Mesenchymal stem cell (in vitro differentiated cells and primary cell): ENCODE measurements at regions not wholly inside any gene's neighbourhood (a gene's known extent, or its start where the extent isn't known, plus 50 kb on each side); places are given as distances from the start of the nearest gene placed in this dataset.

ENCODE experiments used
- DNase-seq: peaks from one replicate; pipeline ENCODE4 v3.0.0-alpha.2; 2013
- H2AFZ ChIP-seq: one replicate; pipeline ENCODE4 v1.6.1; 2013; ENCODE audit warnings: low read depth, mild to moderate bottlenecking, control low read depth, inconsistent platforms, low read length, moderate library complexity
- H2AK5ac ChIP-seq: 2 replicates; pipeline ENCODE4 v1.6.1; 2013; ENCODE audit warnings: low read length, moderate library complexity, mild to moderate bottlenecking, inconsistent platforms; ENCODE audit not compliant: severe bottlenecking
- H2BK120ac ChIP-seq: one replicate; pipeline ENCODE4 v1.6.1; 2013; ENCODE audit warnings: low read depth, mild to moderate bottlenecking, inconsistent platforms, low read length, moderate library complexity
- H2BK12ac ChIP-seq, 2 experiments: one replicate each; pipeline ENCODE4 v1.6.1; 2013; ENCODE audit warnings: inconsistent platforms in 2 of 2, low read length in 2 of 2, mild to moderate bottlenecking in 2 of 2, moderate library complexity in 2 of 2, control low read depth in 1 of 2
- H2BK15ac ChIP-seq: one replicate; pipeline ENCODE4 v1.6.1; 2013; ENCODE audit warnings: mild to moderate bottlenecking, low read depth, inconsistent platforms; ENCODE audit not compliant: poor library complexity, severe bottlenecking
- H2BK5ac ChIP-seq: 2 replicates; pipeline ENCODE4 v1.6.1; 2013; ENCODE audit warnings: low read depth, mild to moderate bottlenecking, low read length, control low read depth, inconsistent platforms; ENCODE audit not compliant: poor library complexity, severe bottlenecking
- H3K14ac ChIP-seq, 2 experiments: one replicate each; pipeline ENCODE4 v1.6.1; 2013; ENCODE audit warnings: inconsistent platforms in 2 of 2, low read length in 2 of 2, control low read depth in 1 of 2, mild to moderate bottlenecking in 1 of 2, moderate library complexity in 1 of 2
- H3K18ac ChIP-seq, 2 experiments: one replicate each; pipeline ENCODE4 v1.6.1; 2013; ENCODE audit warnings: inconsistent platforms in 2 of 2, low read length in 2 of 2, control low read depth in 1 of 2, low read depth in 1 of 2, mild to moderate bottlenecking in 1 of 2
- H3K23ac ChIP-seq, 2 experiments: one replicate each; pipeline ENCODE4 v1.6.1; 2013; ENCODE audit warnings: inconsistent platforms in 2 of 2, low read length in 2 of 2, mild to moderate bottlenecking in 2 of 2, moderate library complexity in 2 of 2, control low read depth in 1 of 2
- H3K27ac ChIP-seq: 2 replicates; pipeline ENCODE4 v1.5.1; 2013; ENCODE audit warnings: mild to moderate bottlenecking, moderate library complexity, low read length, control low read depth, inconsistent platforms; ENCODE audit not compliant: poor library complexity, severe bottlenecking
- H3K27me3 ChIP-seq, 2 experiments: 2 replicates each; pipeline versions ENCODE4 v1.6.1 to v1.7.0; 2013; ENCODE audit warnings: low read length in 2 of 2, mild to moderate bottlenecking in 2 of 2, moderate library complexity in 2 of 2, control low read depth in 1 of 2, inconsistent platforms in 1 of 2; ENCODE audit not compliant: control insufficient read depth in 1 of 2, insufficient read depth in 1 of 2
- H3K36me3 ChIP-seq, 2 experiments: 2 replicates each; pipeline versions ENCODE4 v1.6.1 to v1.7.0; 2013; ENCODE audit warnings: low read length in 2 of 2, control low read depth in 1 of 2, inconsistent platforms in 1 of 2, low read depth in 1 of 2, mild to moderate bottlenecking in 1 of 2; ENCODE audit not compliant: insufficient read depth in 2 of 2, control insufficient read depth in 1 of 2
- H3K4ac ChIP-seq, 2 experiments: one replicate each; pipeline ENCODE4 v1.6.1; 2013; ENCODE audit warnings: inconsistent platforms in 2 of 2, low read length in 2 of 2, mild to moderate bottlenecking in 2 of 2, moderate library complexity in 2 of 2, control low read depth in 1 of 2, low read depth in 1 of 2
- H3K4me1 ChIP-seq: 2 replicates; pipeline ENCODE4 v1.6.1; 2013; ENCODE audit warnings: low read depth, low read length, control low read depth; ENCODE audit not compliant: control insufficient read depth, insufficient read depth
- H3K4me2 ChIP-seq: 2 replicates; pipeline ENCODE4 v1.6.1; 2013; ENCODE audit warnings: low read length, mild to moderate bottlenecking, inconsistent platforms; ENCODE audit not compliant: poor library complexity, severe bottlenecking
- H3K4me3 ChIP-seq, 2 experiments: 2 replicates each; pipeline versions ENCODE4 v1.5.1 to v1.7.0; 2013; ENCODE audit warnings: low read length in 2 of 2, mild to moderate bottlenecking in 2 of 2, control low read depth in 1 of 2, low read depth in 1 of 2; ENCODE audit not compliant: insufficient read depth in 1 of 2
- H3K79me1 ChIP-seq: replicated peaks from 2 replicates; pipeline ENCODE4 v1.6.1; 2013; ENCODE audit warnings: mild to moderate bottlenecking, control low read depth, low read length, inconsistent platforms; ENCODE audit not compliant: poor library complexity, severe bottlenecking
- H3K9ac ChIP-seq: 2 replicates; pipeline ENCODE4 v1.7.0; 2013; ENCODE audit warnings: mild to moderate bottlenecking, low read length, moderate library complexity
- H3K9me3 ChIP-seq: 2 replicates; pipeline ENCODE4 v1.7.0; 2013; ENCODE audit warnings: mild to moderate bottlenecking, low read length; ENCODE audit not compliant: control insufficient read depth
- H4K8ac ChIP-seq: one replicate; pipeline ENCODE4 v1.6.1; 2013; ENCODE audit warnings: inconsistent platforms, mild to moderate bottlenecking, low read length, moderate library complexity
- H4K91ac ChIP-seq: one replicate; pipeline ENCODE4 v1.6.1; 2013; ENCODE audit warnings: mild to moderate bottlenecking, low read length, inconsistent platforms
- WGBS: methylation state at CpG from one replicate; pipeline ENCODE4 v1.1.7; 2013; ENCODE audit warnings: mixed read lengths; 5-methylcytosine and 5-hydroxymethylcytosine counted together

- no peak overlapping the region for H2BK120ac ChIP-seq
- no peaks in the 10 kb centered on the region for H3K4me1 ChIP-seq
- H3K14ac ChIP-seq, result no peak overlapping the region
- no peak overlapping the region for H4K8ac ChIP-seq
- H2BK12ac ChIP-seq, result no peak overlapping the region
- no peak overlapping the region for H3K27ac ChIP-seq
- H3K23ac ChIP-seq, result no peak overlapping the region
- no peak overlapping the region for H4K91ac ChIP-seq
- H3K18ac ChIP-seq, result no peak overlapping the region
- H2AK5ac ChIP-seq, result no peak overlapping the region
- no peaks in the 10 kb centered on the region for H3K36me3 ChIP-seq
- WGBS, result 73% methylated on average over 2 of the region's 5 CpGs
- H3K79me1 ChIP-seq, result no peaks in the 10 kb centered on the region
- DNase-seq, result no peak
- H2AFZ ChIP-seq, result no peak overlapping the region
- H3K9me3 ChIP-seq, result no peaks in the 10 kb centered on the region
- no peak overlapping the region for H3K4me2 ChIP-seq
- H3K9ac ChIP-seq, result no peak overlapping the region
- no peak overlapping the region for H3K4ac ChIP-seq
- no peak overlapping the region for H2BK15ac ChIP-seq
- H3K4me3 ChIP-seq, result no peak overlapping the region
- H2BK5ac ChIP-seq, result no peak overlapping the region
- H3K27me3 ChIP-seq, result no peaks in the 10 kb centered on the region
Observed at GRCh38 chr5:4625206-4625896, 514.8 kb upstream of the ADAMTS16 start.

GRCh38 chr5:4627131-4627530 is 513.0 kb upstream of the ADAMTS16 start:
- no peak overlapping the region for H2BK12ac ChIP-seq
- no peak overlapping the region for H3K4ac ChIP-seq
- no peak overlapping the region for H2AFZ ChIP-seq
- 69% methylated on average over 3 of the region's 3 CpGs for WGBS
- H3K36me3 ChIP-seq, result no peaks in the 10 kb centered on the region
- H3K18ac ChIP-seq, result no peak overlapping the region
- H2BK15ac ChIP-seq, result no peak overlapping the region
- H3K4me2 ChIP-seq, result no peak overlapping the region
- H3K9ac ChIP-seq, result no peak overlapping the region
- H2BK5ac ChIP-seq, result no peak overlapping the region
- DNase-seq, result no peak
- no peak overlapping the region for H3K23ac ChIP-seq
- no peak overlapping the region for H3K27ac ChIP-seq
- H3K14ac ChIP-seq, result no peak overlapping the region
- no peak overlapping the region for H2AK5ac ChIP-seq
- H4K8ac ChIP-seq, result no peak overlapping the region
- no peaks in the 10 kb centered on the region for H3K9me3 ChIP-seq
- no peak overlapping the region for H2BK120ac ChIP-seq
- H3K27me3 ChIP-seq, result no peaks in the 10 kb centered on the region
- no peak overlapping the region for H3K4me3 ChIP-seq
- no peak overlapping the region for H4K91ac ChIP-seq
- H3K4me1 ChIP-seq, result no peaks in the 10 kb centered on the region
- no peaks in the 10 kb centered on the region for H3K79me1 ChIP-seq

GRCh38 chr5:4627929-4628328 is 512.2 kb upstream of the ADAMTS16 start:
- Histone ChIP-seq H3K4me2 (no peak overlapping the region), H3K9me3 (no peaks in the 10 kb centered on the region), H2AK5ac (no peak overlapping the region), H4K91ac (no peak overlapping the region), H3K4me1 (no peaks in the 10 kb centered on the region), H3K4ac (no peak overlapping the region), H2BK120ac (no peak overlapping the region), H3K4me3 (no peak overlapping the region), H3K14ac (no peak overlapping the region), H3K79me1 (no peaks in the 10 kb centered on the region), H3K18ac (no peak overlapping the region), H3K27ac (no peak overlapping the region), H3K36me3 (no peaks in the 10 kb centered on the region), H2AFZ (no peak overlapping the region), H3K27me3 (no peaks in the 10 kb centered on the region), H4K8ac (no peak overlapping the region), H3K23ac (no peak overlapping the region), H2BK15ac (no peak overlapping the region), H2BK12ac (no peak overlapping the region), H3K9ac (no peak overlapping the region), H2BK5ac (no peak overlapping the region)
- 80% methylated on average over 8 of the region's 9 CpGs for WGBS
- DNase-seq, result no peak

- Histone ChIP-seq H2AFZ (no peak overlapping the region), H4K8ac (no peak overlapping the region), H3K4ac (no peak overlapping the region), H2BK120ac (no peak overlapping the region), H3K4me2 (no peak overlapping the region), H2BK5ac (no peak overlapping the region), H3K4me3 (no peak overlapping the region), H3K79me1 (no peaks in the 10 kb centered on the region), H3K9me3 (no peaks in the 10 kb centered on the region), H2BK15ac (no peak overlapping the region), H3K27me3 (no peaks in the 10 kb centered on the region), H3K18ac (no peak overlapping the region), H3K36me3 (no peaks in the 10 kb centered on the region), H4K91ac (no peak overlapping the region), H3K4me1 (no peaks in the 10 kb centered on the region), H3K23ac (no peak overlapping the region), H2BK12ac (no peak overlapping the region), H3K9ac (no peak overlapping the region), H3K14ac (no peak overlapping the region), H3K27ac (no peak overlapping the region), H2AK5ac (no peak overlapping the region)
- no peak for DNase-seq
- 83% methylated on average over 11 of the region's 14 CpGs for WGBS
Observed at GRCh38 chr5:4628645-4629385, 511.3 kb upstream of the ADAMTS16 start.
